ENCODE measurements at regions not wholly inside any gene's neighbourhood (a gene's known extent, or its start where the extent isn't known, plus 50 kb on each side); places are given as distances from the start of the nearest gene placed in this dataset.
"Not testable (repeated sequence)": the region's sequence is repeated elsewhere in the genome, so short reads cannot be mapped to it uniquely, and the experiment has no call there.

DNA sequence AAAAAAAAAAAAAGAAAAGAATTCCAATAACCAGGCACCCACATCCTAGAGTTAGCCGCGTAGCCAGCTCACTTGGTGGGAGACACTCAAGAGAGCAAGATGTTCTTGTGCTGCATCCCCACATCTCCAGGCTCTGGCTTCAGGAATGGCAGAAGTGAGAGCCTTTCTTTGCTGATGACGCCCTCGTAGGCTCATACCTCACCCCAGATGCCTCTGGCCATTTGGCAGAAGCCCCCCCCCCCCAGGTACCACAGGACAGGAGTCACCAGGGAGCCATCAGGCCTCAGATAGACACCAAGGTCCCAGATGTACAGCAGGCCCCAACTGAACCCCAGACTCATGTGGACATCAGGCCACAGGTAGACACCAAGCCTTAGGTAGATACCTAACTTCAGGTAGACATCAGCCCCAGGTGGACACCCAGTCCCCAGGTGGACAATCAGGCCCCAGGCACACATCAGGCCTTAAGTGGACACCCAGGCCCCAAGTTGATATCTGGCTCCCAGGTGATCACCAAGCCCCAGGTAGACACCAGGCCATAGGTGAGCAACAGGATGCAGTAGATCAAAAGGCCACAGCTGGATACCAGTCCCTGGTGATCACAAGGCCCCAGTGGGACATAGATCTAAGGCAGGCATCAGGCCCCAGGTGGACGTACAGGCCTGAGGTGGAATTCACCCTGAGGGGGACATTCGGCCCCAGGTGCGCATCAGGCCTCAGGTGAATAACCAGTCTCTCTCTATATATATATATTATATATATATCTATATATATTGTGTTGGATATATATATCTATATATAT is 202.5 kb downstream of the POTEM start:
- not testable (repeated sequence) for DNase-seq (ENCODE audit: low read depth in 2 of 2)

DNA sequence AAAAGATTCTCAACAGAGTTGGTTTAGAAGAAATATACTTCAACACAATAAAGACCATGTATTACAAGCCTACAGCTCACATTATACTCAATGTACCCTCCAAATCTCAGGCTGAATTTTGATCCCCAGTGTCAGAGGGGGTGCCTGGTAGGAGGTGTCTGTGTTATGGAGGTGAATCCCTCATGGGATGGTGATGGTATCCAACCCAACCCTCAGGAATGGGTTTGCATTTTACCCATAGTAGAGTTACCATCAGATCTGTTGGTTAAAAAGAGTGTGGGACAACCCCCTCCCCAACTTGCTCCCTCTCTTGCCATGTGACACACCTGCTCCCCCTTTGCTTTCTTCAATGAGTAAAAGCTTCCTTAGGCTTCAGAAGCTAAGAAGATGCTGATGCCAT is 205.5 kb downstream of the POTEM start:
- not testable (repeated sequence) for DNase-seq (ENCODE audit: low read depth in 2 of 2)

- not testable (repeated sequence) for DNase-seq (ENCODE audit: low read depth in 2 of 2)
Observed at GRCh38 chr14:19173188-19173587, 206.0 kb downstream of the POTEM start.

DNA sequence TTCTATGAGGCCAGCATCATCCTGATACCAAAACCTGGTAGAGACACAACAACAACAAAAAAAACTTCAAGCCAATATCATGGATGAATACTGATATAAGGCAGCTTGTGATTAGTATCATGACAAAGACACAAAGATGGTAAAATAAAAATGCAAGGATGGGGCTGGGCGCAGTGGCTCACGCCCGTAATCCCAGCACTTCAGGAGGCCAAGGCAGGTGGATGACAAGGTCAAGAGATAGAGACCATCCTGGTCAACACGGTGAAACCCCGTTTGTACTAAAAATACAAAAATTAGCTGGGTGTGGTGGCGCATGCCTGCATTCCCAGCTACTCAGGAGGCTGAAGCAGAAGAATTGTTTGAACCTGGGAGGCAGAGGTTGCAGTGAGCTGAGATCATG is 210.2 kb downstream of the POTEM start:
- not testable (repeated sequence) for DNase-seq (ENCODE audit: low read depth in 2 of 2)

DNA sequence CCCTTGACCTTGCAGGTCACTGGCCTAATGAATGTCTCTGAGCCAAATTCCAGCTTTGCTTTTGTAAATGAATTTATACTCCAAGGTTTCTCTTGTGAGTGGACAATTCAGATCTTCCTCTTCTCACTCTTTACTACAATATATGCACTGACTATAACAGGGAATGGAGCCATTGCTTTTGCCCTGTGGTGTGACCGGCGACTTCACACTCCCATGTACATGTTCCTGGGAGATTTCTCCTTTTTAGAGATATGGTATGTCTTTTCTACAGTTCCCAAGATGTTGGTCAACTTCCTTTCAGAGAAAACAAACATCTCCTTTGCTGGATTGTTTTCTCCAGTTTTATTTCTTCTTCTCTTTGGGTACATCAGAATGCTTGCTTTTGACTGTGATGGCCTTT is 213.1 kb downstream of the POTEM start:
- DNase-seq (ENCODE audit: low read depth in 2 of 2): not testable (repeated sequence)

- DNase-seq (ENCODE audit: low read depth in 2 of 2): not testable (repeated sequence)
Observed at GRCh38 chr14:19180881-19181280, 213.6 kb downstream of the POTEM start.

DNA sequence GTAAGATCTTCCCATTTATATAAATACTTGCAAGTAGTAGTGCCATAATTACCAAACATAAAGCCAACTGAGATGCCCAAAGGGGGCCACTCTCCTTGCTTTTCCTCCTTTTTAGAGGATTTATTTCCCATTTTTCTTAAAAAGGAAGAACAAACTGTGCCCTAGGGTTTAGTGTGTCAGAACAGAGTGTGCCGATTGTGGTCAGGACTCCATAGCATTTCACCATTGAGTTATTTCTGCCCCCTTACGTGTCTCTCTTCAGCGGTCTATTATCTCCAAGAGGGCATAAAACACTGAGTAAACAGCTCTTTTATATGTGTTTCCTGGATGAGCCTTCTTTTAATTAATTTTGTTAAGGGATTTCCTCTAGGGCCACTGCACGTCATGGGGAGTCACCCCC is 227.9 kb downstream of the POTEM start:
- not testable (repeated sequence) for DNase-seq (ENCODE audit: low read depth in 2 of 2)

GRCh38 chr14:19197488-19198234 is 230.4 kb downstream of the POTEM start:
- DNase-seq (ENCODE audit: low read depth in 2 of 2): not testable (repeated sequence)

- not testable (repeated sequence) for DNase-seq (ENCODE audit: low read depth in 2 of 2)
Observed at GRCh38 chr14:19198341-19198740, 231.1 kb downstream of the POTEM start.

DNA sequence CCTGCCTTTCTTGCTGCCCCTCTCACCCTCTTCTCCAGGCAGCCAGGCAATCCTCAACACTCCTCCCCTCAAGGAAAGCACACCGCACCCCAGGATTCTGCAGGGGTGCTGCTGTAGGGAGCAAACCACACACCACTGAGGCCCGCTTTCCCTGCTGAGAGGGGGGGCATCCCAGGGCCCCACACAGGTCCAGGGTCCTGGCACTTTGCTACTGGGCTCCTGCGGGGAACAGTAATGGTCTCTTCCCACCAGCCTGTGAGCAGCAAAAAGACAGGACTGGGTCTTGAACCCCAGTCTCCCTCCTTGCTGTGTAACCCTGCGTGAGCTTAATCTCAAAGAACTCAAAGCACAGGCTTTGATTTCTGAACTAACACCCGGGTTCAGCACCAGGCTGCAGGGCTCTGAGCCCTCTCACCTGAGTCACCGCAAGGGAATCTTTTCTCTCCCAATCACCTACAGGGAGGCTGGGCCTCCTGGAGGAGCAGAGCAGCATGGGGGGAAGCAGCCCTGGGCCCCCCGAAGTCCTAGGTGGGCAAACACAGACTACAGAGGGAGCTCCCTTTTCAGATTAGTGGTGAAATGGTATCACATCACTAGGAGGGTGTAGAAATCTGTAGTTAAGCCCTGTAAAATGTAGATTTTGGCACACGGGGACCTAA is 232.6 kb downstream of the POTEG start:
- DNase-seq (ENCODE audit: low read depth in 2 of 2): not testable (repeated sequence)

- DNase-seq (ENCODE audit: low read depth in 2 of 2): not testable (repeated sequence)
Observed at GRCh38 chr14:19202053-19202442, 232.1 kb downstream of the POTEG start.

- DNase-seq (ENCODE audit: low read depth in 2 of 2): not testable (repeated sequence)
Observed at GRCh38 chr14:19203250-19203972, 230.7 kb downstream of the POTEG start.

DNA sequence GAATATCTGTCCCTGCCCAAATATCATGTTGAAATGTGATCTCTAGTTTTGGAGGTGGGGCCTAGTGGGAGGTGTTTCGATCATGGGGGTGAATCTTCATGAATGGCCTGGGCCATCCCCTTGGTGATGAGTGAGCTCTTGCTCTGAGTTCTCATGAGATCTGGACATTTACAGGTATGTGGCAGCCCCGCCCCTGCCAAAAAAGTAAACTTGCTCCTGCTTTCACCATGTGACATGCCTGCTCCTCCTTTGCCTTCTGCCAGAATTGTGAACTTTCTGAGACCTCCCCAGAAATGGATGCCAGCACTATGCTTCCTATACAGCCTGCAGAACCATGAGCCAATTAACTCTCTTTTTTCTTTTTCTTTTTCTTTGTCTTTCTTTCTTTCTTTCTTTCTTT is 229.3 kb downstream of the POTEG start:
- DNase-seq (ENCODE audit: low read depth in 2 of 2): not testable (repeated sequence)

- not testable (repeated sequence) for DNase-seq (ENCODE audit: low read depth in 2 of 2)
Observed at GRCh38 chr14:19216480-19216879, 217.7 kb downstream of the POTEG start.

DNA sequence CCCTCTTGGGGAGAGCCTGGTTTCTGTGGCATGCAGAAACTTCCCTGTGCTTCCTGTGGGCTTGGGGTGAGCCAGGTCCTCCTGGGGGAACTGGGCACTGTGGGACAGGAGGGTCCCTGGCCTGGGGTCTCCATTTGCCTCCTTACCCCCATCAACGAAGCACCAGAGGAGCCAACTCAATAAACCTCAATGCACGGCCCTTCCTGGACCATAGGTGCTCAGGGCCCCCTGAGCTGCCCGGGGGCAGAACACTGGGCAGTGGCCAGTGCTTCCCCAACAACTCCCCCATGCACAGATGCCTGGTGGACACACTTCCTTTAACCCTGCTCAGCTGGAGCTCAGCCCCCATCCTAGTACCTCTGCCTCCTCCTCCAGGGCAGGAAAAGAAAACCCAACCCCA is 214.7 kb downstream of the POTEG start:
- DNase-seq (ENCODE audit: low read depth in 2 of 2): not testable (repeated sequence)

- DNase-seq (ENCODE audit: low read depth in 2 of 2): not testable (repeated sequence)
Observed at GRCh38 chr14:19231421-19231820, 202.7 kb downstream of the POTEG start.

DNA sequence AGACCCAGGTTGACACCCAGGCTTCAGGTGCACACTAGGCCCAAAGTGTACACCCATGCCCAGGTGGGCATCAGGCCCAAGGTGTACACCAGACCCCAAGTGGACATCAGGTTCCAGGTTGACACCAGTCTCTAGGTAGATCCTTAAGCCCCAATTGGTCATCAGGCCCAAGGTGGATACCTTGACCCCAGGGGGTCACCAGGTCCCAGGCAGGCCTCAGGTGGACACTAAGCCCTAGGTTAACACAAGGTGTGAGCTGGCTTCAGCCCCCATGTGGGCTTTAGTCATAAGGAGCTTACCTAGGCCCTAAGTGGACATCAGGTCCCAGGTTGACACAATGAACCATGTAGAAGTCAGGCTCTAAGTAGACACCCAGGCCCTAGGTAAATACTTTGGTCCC is 200.1 kb downstream of the POTEG start:
- DNase-seq (ENCODE audit: low read depth in 2 of 2): not testable (repeated sequence)

DNA sequence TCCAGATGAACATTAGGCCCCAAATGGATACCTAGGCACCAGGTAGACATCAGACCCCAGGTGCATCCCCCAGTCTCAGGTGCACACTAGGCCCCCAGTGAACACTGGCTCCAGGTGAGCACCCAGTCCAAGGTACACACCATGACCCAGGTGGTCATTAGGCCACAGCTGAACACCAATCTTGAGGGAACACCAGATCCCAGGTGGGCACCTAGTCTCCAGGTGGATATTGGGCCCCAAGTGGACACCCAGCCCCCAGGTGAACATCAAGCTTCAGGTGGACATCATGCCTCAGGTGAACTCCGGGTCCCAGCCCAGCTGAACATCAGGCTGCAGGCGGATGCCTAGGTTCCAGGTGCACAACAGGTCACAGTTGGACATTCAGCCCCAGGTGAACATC is 196.5 kb downstream of the POTEG start:
- DNase-seq (ENCODE audit: low read depth in 2 of 2): not testable (repeated sequence)

- not testable (repeated sequence) for DNase-seq (ENCODE audit: low read depth in 2 of 2)
Observed at GRCh38 chr14:19238584-19238983, 195.6 kb downstream of the POTEG start.

GRCh38 chr14:19239981-19240380 is 194.2 kb downstream of the POTEG start:
- DNase-seq (ENCODE audit: low read depth in 2 of 2): not testable (repeated sequence)

- DNase-seq (ENCODE audit: low read depth in 2 of 2): not testable (repeated sequence)
Observed at GRCh38 chr14:19240387-19240786, 193.8 kb downstream of the POTEG start.

All from lung microvascular endothelial cell (primary cell).